ENCODE measurements at regions not wholly inside any gene's neighbourhood (a gene's known extent, or its start where the extent isn't known, plus 50 kb on each side); places are given as distances from the start of the nearest gene placed in this dataset.

GRCh38 chr10:107706096-107706725 is 541.7 kb upstream of the SORCS1 start:
- H3K9me3 ChIP-seq (ENCODE audit: low read length): no peaks in the 10 kb centered on the region
- no peaks in the 10 kb centered on the region for H3K36me3 ChIP-seq (ENCODE audit: low read depth, low read length)
- no peak for TF ChIP-seq EZH2 (IDR thresholded peaks at IDR 0.05; ENCODE audit: low read length, unreplicated experiment)
- TF ChIP-seq EZH2phosphoT487 (IDR thresholded peaks at IDR 0.05; ENCODE audit: borderline replicate concordance, low read length): no peak
- no peak for TF ChIP-seq CTCF (conservative IDR thresholded peaks at IDR 0.05; ENCODE audit: low read depth, low read length)
- H2AFZ ChIP-seq (ENCODE audit: low read length): no peak overlapping the region
- no peaks in the 10 kb centered on the region for H3K27me3 ChIP-seq (ENCODE audit: low read length)
- ChIA-PET CTCF (no interaction called here), POLR2A (ENCODE audit: unreplicated experiment) (no interaction called here)
- ATAC-seq: no peak
- H3K4me2 ChIP-seq (ENCODE audit: low read length): no peak overlapping the region
- H3F3A ChIP-seq (ENCODE audit: low read length, unreplicated experiment): no peaks in the 10 kb centered on the region
- intact Hi-C loops (cut with micrococcal nuclease): loop anchor here (10.0 kb wide), 3 partner anchors 109 to 301 kb away; no protein-coding TSS in a partner anchor
- H3K4me3 ChIP-seq (ENCODE audit: low read length): no peak overlapping the region
- no peaks in the 10 kb centered on the region for H4K20me1 ChIP-seq (ENCODE audit: low read length)
- no peak for DNase-seq
- BruUV-seq (replicated peaks): no TSS peak
- H3K79me2 ChIP-seq (ENCODE audit: low read length): no peaks in the 10 kb centered on the region
- no peak overlapping the region for H3K27ac ChIP-seq (ENCODE audit: low read length)
- H3K4me1 ChIP-seq (ENCODE audit: insufficient read depth, low read length): peaks cover 5% of the 10 kb centered on the region; the same call in 1 of the 2 replicates
- H3K9me2 ChIP-seq (replicated peaks; ENCODE audit: low read length): no peaks in the 10 kb centered on the region
- H3K9ac ChIP-seq (ENCODE audit: low read length): no peak overlapping the region

DNA sequence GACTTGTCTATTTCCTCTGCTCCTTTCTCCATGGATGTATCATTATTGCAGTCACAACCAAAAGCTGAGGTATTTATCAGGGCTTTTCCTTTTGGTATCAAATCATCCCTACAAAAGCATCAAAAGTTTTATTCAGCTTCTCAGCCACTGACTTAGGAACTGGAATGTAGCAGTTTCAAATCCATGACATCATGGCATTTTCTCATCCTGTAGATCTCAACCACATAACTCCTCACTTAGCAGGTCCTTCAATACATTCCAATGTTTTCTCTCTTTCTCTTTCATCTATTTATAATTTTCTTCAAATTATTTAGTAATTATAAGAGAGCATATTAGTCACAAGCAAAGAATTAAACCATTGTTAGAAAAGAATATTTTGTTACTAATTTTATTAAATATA is 537.4 kb upstream of the SORCS1 start:
- Histone ChIP-seq H3F3A (ENCODE audit: low read length, unreplicated experiment) (no peaks in the 10 kb centered on the region), H2AFZ (ENCODE audit: low read length) (no peak overlapping the region), H3K9me2 (replicated peaks; ENCODE audit: low read length) (no peaks in the 10 kb centered on the region), H3K27ac (ENCODE audit: low read length) (peak overlapping the region; percentile 41; the same call in 1 of the 2 replicates), H3K4me1 (ENCODE audit: insufficient read depth, low read length) (no peaks in the 10 kb centered on the region), H3K27me3 (ENCODE audit: low read length) (no peaks in the 10 kb centered on the region), H4K20me1 (ENCODE audit: low read length) (no peaks in the 10 kb centered on the region), H3K36me3 (ENCODE audit: low read depth, low read length) (no peaks in the 10 kb centered on the region), H3K4me3 (ENCODE audit: low read length) (no peak overlapping the region), H3K9ac (ENCODE audit: low read length) (no peak overlapping the region; the same call in 1 of the 2 replicates), H3K79me2 (ENCODE audit: low read length) (no peaks in the 10 kb centered on the region), H3K4me2 (ENCODE audit: low read length) (no peak overlapping the region), H3K9me3 (ENCODE audit: low read length) (no peaks in the 10 kb centered on the region)
- ChIA-PET POLR2A (ENCODE audit: unreplicated experiment) (no interaction called here), CTCF (no interaction called here)
- ATAC-seq (peak; percentile 72), DNase-seq (peak; percentile 8)
- TF ChIP-seq CTCF (conservative IDR thresholded peaks at IDR 0.05; ENCODE audit: low read depth, low read length): no peak
- no peak for TF ChIP-seq EZH2phosphoT487 (IDR thresholded peaks at IDR 0.05; ENCODE audit: borderline replicate concordance, low read length)
- no peak for TF ChIP-seq EZH2 (IDR thresholded peaks at IDR 0.05; ENCODE audit: low read length, unreplicated experiment)
- BruUV-seq (replicated peaks): no TSS peak
- intact Hi-C loops (cut with micrococcal nuclease): loop anchor here (10.0 kb wide), 3 partner anchors 113 to 297 kb away; no protein-coding TSS in a partner anchor

DNA sequence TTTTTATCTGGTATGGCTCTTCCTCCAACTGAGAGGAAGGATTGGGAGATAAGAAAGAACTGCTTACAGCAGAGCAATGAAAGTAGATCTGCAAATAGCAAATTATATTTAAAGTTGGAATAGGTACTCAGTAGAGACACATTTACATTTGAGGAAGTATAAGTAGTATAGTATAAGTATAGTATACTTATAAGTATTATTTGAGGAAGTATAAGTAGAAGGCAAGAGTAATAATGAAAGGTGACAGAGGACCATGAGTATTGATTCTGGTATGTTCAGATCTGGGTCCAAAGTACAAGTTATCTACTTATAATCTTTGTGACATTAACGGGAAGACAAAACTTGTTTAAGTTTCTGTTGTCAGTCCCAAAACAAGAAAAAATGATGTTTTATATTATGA is 527.6 kb upstream of the SORCS1 start:
- Histone ChIP-seq H3K4me3 (ENCODE audit: low read length) (no peak overlapping the region), H3K9me3 (ENCODE audit: low read length) (no peaks in the 10 kb centered on the region), H3K27me3 (ENCODE audit: low read length) (no peaks in the 10 kb centered on the region), H3K27ac (ENCODE audit: low read length) (no peak overlapping the region), H3K9ac (ENCODE audit: low read length) (no peak overlapping the region), H3F3A (ENCODE audit: low read length, unreplicated experiment) (no peaks in the 10 kb centered on the region), H3K9me2 (replicated peaks; ENCODE audit: low read length) (no peaks in the 10 kb centered on the region), H3K4me2 (ENCODE audit: low read length) (no peak overlapping the region), H2AFZ (ENCODE audit: low read length) (no peak overlapping the region), H3K4me1 (ENCODE audit: insufficient read depth, low read length) (no peaks in the 10 kb centered on the region), H3K79me2 (ENCODE audit: low read length) (no peaks in the 10 kb centered on the region), H4K20me1 (ENCODE audit: low read length) (no peaks in the 10 kb centered on the region), H3K36me3 (ENCODE audit: low read depth, low read length) (no peaks in the 10 kb centered on the region)
- TF ChIP-seq EZH2 (IDR thresholded peaks at IDR 0.05; ENCODE audit: low read length, unreplicated experiment): no peak
- CTCF ChIA-PET: no interaction called here
- no peak for DNase-seq
- POLR2A ChIA-PET (ENCODE audit: unreplicated experiment): no interaction called here
- BruUV-seq (replicated peaks): no TSS peak
- intact Hi-C loops (cut with micrococcal nuclease): no loop called here
- ATAC-seq: no peak
